DOHH2 (cell line): ENCODE measurements at regions not wholly inside any gene's neighbourhood (a gene's known extent, or its start where the extent isn't known, plus 50 kb on each side); places are given as distances from the start of the nearest gene placed in this dataset.
"Not testable (repeated sequence)": the region's sequence is repeated elsewhere in the genome, so short reads cannot be mapped to it uniquely, and the experiment has no call there.

Source experiments
- H3F3A ChIP-seq: fragments of 200-600 bp; sonication (generic), shearing (Covaris generic); 2 replicates; pipeline ENCODE4 v1.6.0; 2016; ENCODE audit warnings: antibody characterized with exemption, mild to moderate bottlenecking; ENCODE audit not compliant: control insufficient read depth, insufficient read depth
- H3K27ac ChIP-seq: fragments of 200-600 bp; sonication (generic); 2 replicates; pipeline ENCODE4 v1.5.1; 2014; ENCODE audit warnings: low read depth, mild to moderate bottlenecking, low read length, moderate library complexity
- H3K27me3 ChIP-seq: fragments of 200-600 bp; sonication (generic); 2 replicates; pipeline ENCODE4 v1.6.1; 2014; ENCODE audit warnings: mild to moderate bottlenecking, low read length, mixed read lengths; ENCODE audit not compliant: control insufficient read depth
- H3K36me3 ChIP-seq: fragments of 200-600 bp; sonication (generic); 2 replicates; pipeline ENCODE4 v1.6.1; 2014; ENCODE audit warnings: mild to moderate bottlenecking, low read length, moderate library complexity, mixed read lengths; ENCODE audit not compliant: control insufficient read depth
- H3K4me1 ChIP-seq: fragments of 200-600 bp; sonication (generic); 2 replicates; pipeline ENCODE4 v1.6.1; 2014; ENCODE audit warnings: mild to moderate bottlenecking, low read length, mixed read lengths; ENCODE audit not compliant: control insufficient read depth
- H3K4me2 ChIP-seq: fragments of 200-600 bp; sonication (generic); 2 replicates; pipeline ENCODE4 v1.6.0; 2014; ENCODE audit warnings: mild to moderate bottlenecking, low read length, moderate library complexity
- H3K4me3 ChIP-seq: fragments of 200-600 bp; sonication (generic); 2 replicates; pipeline ENCODE4 v1.5.1; 2014; ENCODE audit warnings: mild to moderate bottlenecking, low read length, mixed read lengths
- H3K79me2 ChIP-seq: fragments of 200-600 bp; sonication (generic); 2 replicates; pipeline ENCODE4 v1.6.1; 2014; ENCODE audit warnings: mild to moderate bottlenecking, low read length, mixed read lengths; ENCODE audit not compliant: control insufficient read depth
- H3K9me2 ChIP-seq: fragments of 200-600 bp; sonication (generic); replicated peaks from 2 replicates; pipeline ENCODE4 v1.6.1; 2014; ENCODE audit warnings: mild to moderate bottlenecking, low read length, mixed read lengths; ENCODE audit not compliant: control insufficient read depth
- H3K9me3 ChIP-seq: fragments of 200-600 bp; sonication (generic); 2 replicates; pipeline ENCODE4 v1.6.1; 2014; ENCODE audit warnings: antibody characterized with exemption, low read length, mixed read lengths; ENCODE audit not compliant: control insufficient read depth, insufficient read depth
- H4K20me1 ChIP-seq: fragments of 200-600 bp; sonication (generic); 2 replicates; pipeline ENCODE4 v1.6.0; 2014; ENCODE audit warnings: low read depth, mild to moderate bottlenecking, antibody characterized with exemption, low read length, moderate library complexity; ENCODE audit not compliant: control insufficient read depth, insufficient read depth
- EZH2phosphoT487 ChIP-seq: fragments of 200-600 bp; sonication (generic); IDR thresholded peaks from 2 replicates; pipeline ENCODE4 v1.6.1; 2017; ENCODE audit warnings: borderline replicate concordance, mild to moderate bottlenecking, antibody characterized with exemption, low read length, moderate library complexity, mixed read lengths
- TF ChIP-seq, protein P1 (sequence below): fragments of 200-600 bp; sonication (generic); IDR thresholded peaks from one replicate; pipeline ENCODE4 v1.5.1; 2014; ENCODE audit warnings: antibody characterized with exemption, mild to moderate bottlenecking, low read depth, low read length; ENCODE audit not compliant: poor library complexity, severe bottlenecking

- Histone ChIP-seq H3K4me1 (no peaks in the 10 kb centered on the region), H3K79me2 (no peaks in the 10 kb centered on the region), H3K9me3 (no peaks in the 10 kb centered on the region), H4K20me1 (no peaks in the 10 kb centered on the region), H3K27ac (no peak overlapping the region), H3K4me2 (no peak overlapping the region), H3K36me3 (no peaks in the 10 kb centered on the region), H3K9me2 (no peaks in the 10 kb centered on the region), H3K4me3 (no peak overlapping the region), H3F3A (no peaks in the 10 kb centered on the region), H3K27me3 (no peaks in the 10 kb centered on the region)
- TF ChIP-seq EZH2phosphoT487, result no peak
- TF ChIP-seq, protein P1, sequence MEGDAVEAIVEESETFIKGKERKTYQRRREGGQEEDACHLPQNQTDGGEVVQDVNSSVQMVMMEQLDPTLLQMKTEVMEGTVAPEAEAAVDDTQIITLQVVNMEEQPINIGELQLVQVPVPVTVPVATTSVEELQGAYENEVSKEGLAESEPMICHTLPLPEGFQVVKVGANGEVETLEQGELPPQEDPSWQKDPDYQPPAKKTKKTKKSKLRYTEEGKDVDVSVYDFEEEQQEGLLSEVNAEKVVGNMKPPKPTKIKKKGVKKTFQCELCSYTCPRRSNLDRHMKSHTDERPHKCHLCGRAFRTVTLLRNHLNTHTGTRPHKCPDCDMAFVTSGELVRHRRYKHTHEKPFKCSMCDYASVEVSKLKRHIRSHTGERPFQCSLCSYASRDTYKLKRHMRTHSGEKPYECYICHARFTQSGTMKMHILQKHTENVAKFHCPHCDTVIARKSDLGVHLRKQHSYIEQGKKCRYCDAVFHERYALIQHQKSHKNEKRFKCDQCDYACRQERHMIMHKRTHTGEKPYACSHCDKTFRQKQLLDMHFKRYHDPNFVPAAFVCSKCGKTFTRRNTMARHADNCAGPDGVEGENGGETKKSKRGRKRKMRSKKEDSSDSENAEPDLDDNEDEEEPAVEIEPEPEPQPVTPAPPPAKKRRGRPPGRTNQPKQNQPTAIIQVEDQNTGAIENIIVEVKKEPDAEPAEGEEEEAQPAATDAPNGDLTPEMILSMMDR, result no peak
Observed at GRCh38 chr1:113298941-113299340, 91.4 kb upstream of the MAGI3 start.

- Histone ChIP-seq H3K9me3 (no peaks in the 10 kb centered on the region), H3K9me2 (no peaks in the 10 kb centered on the region)
Observed at GRCh38 chr1:113302636-113303035, 87.7 kb upstream of the MAGI3 start.

GRCh38 chr1:113303267-113303666, 87.0 kb upstream of the MAGI3 start:
- no peak for TF ChIP-seq EZH2phosphoT487
- TF ChIP-seq, protein P1, result no peak
- H3K4me2 ChIP-seq, result no peak overlapping the region
- no peaks in the 10 kb centered on the region for H3K36me3 ChIP-seq
- no peaks in the 10 kb centered on the region for H4K20me1 ChIP-seq
- H3K27ac ChIP-seq, result no peak overlapping the region
- H3K79me2 ChIP-seq, result no peaks in the 10 kb centered on the region
- no peaks in the 10 kb centered on the region for H3F3A ChIP-seq
- H3K4me3 ChIP-seq, result no peak overlapping the region
- no peaks in the 10 kb centered on the region for H3K9me2 ChIP-seq
- peaks cover 5% of the 10 kb centered on the region; the same call in 1 of the 2 replicates for H3K27me3 ChIP-seq
- no peaks in the 10 kb centered on the region for H3K4me1 ChIP-seq
- no peaks in the 10 kb centered on the region for H3K9me3 ChIP-seq

More at GRCh38 chr1:113302636-113303035, 87.7 kb upstream of the MAGI3 start:
- Histone ChIP-seq H3K79me2 (no peaks in the 10 kb centered on the region), H3K4me2 (no peak overlapping the region), H3F3A (no peaks in the 10 kb centered on the region), H3K4me1 (no peaks in the 10 kb centered on the region), H3K36me3 (no peaks in the 10 kb centered on the region), H3K4me3 (no peak overlapping the region), H4K20me1 (no peaks in the 10 kb centered on the region), H3K27me3 (no peaks in the 10 kb centered on the region), H3K27ac (no peak overlapping the region)
- TF ChIP-seq EZH2phosphoT487, result no peak
- TF ChIP-seq, protein P1, result no peak

- H3K4me2 ChIP-seq, H3K9me3 ChIP-seq, H3K4me1 ChIP-seq, H3K36me3 ChIP-seq, H3K4me3 ChIP-seq, H3K27ac ChIP-seq, H3K79me2 ChIP-seq, H3K27me3 ChIP-seq, H3K9me2 ChIP-seq, H4K20me1 ChIP-seq, H3F3A ChIP-seq: not testable (repeated sequence)
Observed at GRCh38 chr1:113305029-113305428, 85.3 kb upstream of the MAGI3 start.
